Astrocyte of the cerebellum (primary cell): ENCODE measurements at regions not wholly inside any gene's neighbourhood (a gene's known extent, or its start where the extent isn't known, plus 50 kb on each side); places are given as distances from the start of the nearest gene placed in this dataset.

Experiments
- DNase-seq: peaks from one replicate; pipeline ENCODE4 v3.0.0-alpha.2; 2011; ENCODE audit warnings: low read depth
- H3K4me3 ChIP-seq: 2 replicates; pipeline ENCODE4 v1.5.1; 2011; ENCODE audit warnings: mild to moderate bottlenecking, low read depth, low read length, moderate library complexity
- in situ Hi-C: cut with HindIII; loops from 2 replicates; pipeline ENCODE4 v1.10.0; 2017; ENCODE audit warnings: low sequenced_read_pairs
- TF ChIP-seq, protein P1 (sequence below): IDR thresholded peaks from 2 replicates; pipeline ENCODE4 v1.5.1; 2012; ENCODE audit warnings: low read length, low read depth, moderate library complexity, mild to moderate bottlenecking; ENCODE audit errors: missing control alignments

DNA sequence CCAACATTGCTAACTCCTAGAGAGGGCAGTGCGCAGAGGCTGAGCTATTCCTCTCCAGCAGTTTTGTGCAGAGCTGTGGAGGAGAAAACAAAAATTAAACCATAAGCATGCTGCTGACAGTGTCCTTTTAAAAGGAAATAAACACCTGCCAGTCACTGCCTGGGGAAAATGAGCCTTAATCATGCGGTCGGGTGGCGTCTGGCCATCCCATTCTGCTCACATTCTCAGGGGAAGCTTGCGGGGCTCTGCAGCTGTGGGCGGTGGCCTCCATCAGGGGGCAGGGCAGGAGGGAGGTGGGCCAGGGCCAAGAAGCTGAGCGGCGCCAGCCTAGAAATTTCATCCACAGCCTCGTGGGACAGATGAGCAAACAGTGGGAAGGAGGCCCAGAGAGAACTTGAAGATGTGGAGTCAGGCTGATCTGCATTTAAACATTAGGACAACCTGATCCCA is 71.0 kb upstream of the TP53I11 start:
- in situ Hi-C loops: no loop called here
- DNase-seq: peak; percentile 26
- TF ChIP-seq, protein P1, sequence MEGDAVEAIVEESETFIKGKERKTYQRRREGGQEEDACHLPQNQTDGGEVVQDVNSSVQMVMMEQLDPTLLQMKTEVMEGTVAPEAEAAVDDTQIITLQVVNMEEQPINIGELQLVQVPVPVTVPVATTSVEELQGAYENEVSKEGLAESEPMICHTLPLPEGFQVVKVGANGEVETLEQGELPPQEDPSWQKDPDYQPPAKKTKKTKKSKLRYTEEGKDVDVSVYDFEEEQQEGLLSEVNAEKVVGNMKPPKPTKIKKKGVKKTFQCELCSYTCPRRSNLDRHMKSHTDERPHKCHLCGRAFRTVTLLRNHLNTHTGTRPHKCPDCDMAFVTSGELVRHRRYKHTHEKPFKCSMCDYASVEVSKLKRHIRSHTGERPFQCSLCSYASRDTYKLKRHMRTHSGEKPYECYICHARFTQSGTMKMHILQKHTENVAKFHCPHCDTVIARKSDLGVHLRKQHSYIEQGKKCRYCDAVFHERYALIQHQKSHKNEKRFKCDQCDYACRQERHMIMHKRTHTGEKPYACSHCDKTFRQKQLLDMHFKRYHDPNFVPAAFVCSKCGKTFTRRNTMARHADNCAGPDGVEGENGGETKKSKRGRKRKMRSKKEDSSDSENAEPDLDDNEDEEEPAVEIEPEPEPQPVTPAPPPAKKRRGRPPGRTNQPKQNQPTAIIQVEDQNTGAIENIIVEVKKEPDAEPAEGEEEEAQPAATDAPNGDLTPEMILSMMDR: no peak
- H3K4me3 ChIP-seq: no peak overlapping the region

DNA sequence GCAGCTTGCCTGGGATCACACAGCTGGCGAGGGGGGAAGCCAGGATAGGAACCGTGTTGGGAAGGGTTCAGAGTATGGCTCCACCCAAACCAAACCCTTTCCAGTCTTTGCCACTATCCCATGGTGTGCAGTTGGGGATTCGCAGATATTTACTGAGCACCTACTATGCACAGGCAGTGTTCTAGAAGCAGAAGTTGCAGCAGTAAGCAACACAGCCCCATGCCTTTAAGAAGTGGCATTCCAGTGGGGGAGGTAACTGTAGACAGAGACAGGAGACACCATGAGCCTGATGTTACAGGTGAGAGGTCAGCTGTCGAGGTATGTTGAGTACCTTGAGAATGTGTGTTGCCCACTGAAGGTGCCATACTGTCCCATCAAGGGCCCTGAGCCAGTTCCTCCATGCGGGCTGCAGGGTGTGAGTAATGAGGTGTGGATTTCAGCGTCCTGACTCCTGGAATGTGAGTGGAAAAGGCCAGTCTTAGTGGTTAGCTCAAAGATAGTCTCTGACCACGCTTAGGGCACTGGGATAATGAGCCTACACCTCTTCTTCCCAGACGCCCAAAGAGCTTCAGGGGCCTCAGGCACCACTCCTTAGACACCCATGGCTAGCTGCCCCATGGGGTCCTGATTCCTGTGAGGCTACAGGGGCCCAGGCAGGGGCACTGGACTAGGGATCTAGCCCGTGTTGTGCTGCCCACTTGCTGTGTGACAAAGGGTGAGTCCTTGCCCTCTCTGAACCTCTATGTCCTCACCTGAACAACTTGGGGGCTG is 71.8 kb upstream of the TP53I11 start:
- H3K4me3 ChIP-seq: no peak overlapping the region
- in situ Hi-C loops: no loop called here
- TF ChIP-seq, protein P1: no peak
- no peak for DNase-seq

DNA sequence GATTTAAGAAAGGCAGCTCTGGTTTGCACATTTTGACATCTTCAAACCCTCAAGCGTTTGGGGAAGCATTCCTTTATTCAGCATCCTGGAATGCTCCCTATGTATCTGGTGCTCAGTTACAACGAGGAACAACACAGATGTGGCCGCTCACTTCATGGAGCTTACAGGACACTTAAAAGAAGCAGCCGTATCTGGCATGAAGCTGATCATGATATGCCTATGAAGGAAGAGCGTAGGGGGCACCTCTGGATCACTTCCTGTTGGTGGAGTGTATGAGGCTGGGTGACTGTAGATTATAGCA is 72.3 kb upstream of the TP53I11 start:
- DNase-seq: no peak

DNA sequence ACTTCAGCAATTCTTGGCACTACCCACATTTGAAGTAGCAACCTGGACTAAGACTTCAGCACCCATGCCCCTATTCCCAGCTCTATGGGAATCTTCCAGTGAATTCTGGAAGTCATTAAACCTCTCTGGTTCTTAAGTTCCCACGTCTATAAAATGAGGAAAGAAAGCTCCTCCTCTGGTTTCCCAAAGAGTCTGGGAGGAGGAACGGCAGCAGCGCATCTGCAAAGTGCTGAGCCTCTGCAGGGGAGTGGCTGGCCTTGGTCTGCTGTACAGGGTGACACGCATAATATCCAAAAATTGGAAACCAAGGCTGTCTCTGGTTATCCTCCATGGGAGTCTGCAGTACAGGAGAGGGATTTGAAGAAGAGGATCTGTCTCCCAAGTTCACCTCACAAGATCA is 73.6 kb upstream of the TP53I11 start:
- no peak overlapping the region for H3K4me3 ChIP-seq
- TF ChIP-seq, protein P1: no peak
- DNase-seq: no peak
- in situ Hi-C loops: no loop called here

More for the DNA sequence above, 72.3 kb upstream of the TP53I11 start:
- in situ Hi-C loops: no loop called here
- no peak overlapping the region for H3K4me3 ChIP-seq
- TF ChIP-seq, protein P1: no peak

DNA sequence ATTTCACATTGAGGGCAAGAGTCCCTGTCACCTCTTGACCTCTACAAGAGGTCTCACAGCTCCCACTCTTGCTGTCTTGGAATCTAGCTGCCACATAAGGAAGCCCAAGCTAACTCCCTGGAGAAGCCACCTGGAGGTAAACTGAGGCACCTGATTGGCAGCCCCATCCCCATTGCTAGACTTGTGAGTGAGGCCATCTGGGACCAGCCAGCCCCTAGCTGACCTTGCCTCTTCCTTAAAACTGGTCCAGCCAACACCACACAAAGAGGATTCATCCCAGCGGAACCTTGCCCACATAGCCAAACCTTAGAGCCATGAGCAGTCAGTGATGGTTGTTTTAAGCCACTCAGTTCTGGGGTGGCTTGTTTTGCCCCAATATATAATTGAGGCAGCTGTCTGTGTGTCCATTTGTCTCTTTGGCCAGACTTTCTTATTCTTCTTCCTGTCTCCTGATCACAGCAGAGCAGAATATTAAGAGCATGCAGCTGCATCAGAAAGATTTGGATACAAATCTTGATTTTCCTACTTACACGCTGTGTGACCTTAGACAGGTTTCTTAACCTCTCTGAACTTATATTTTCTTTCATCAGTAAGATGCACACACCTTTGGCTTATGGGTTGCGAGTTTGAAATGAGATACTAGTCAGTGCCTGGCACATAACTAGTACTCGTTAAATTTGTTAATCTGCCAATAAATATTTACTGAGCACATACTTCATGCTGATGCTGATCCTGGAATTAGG is 74.3 kb upstream of the TP53I11 start:
- DNase-seq: no peak
- H3K4me3 ChIP-seq: no peak overlapping the region
- in situ Hi-C loops: no loop called here
- TF ChIP-seq, protein P1: no peak

DNA sequence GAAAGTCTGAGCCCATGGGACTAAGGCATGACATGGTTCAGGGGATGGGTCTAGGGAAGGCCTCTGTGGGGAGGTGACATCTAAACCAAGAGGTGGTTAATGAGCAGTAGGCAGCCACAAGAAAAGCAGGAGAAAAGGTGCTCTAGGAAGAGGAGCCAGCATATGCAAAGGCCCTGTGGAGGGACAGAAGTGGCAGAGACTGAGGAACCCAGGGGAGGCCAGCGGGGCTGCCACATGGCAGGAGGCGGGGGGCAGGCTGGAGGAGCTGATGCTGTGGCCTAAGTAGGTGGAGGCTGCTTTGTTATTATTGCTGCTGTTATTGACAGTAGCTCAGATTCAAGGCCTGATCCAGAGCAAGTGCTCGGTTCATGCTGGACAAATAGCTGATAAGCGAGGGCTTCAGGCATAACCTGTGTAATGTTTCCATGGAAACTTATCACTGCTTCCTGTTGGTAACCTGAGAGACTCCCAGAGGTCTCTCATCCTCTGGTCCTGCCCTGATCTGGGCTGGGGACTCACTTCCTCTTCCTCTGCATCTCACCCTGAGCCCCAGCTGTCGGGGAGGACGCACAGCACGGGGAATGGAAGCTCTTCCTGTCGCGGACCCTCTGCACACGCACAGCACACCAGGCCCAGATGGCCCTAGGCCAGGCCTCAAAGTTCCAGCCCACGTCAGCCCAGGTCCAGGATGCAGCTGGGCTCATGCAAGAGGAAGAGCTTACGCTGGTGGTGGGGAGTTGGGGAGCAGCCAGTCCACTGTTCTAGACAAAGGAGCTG is 75.2 kb upstream of the TP53I11 start:
- in situ Hi-C loops: no loop called here
- peak; percentile 15 for DNase-seq
- TF ChIP-seq, protein P1: no peak
- no peak overlapping the region for H3K4me3 ChIP-seq
